ENCODE measurements at regions not wholly inside any gene's neighbourhood (a gene's known extent, or its start where the extent isn't known, plus 50 kb on each side); places are given as distances from the start of the nearest gene placed in this dataset.

- TF ChIP-seq, protein P1, sequence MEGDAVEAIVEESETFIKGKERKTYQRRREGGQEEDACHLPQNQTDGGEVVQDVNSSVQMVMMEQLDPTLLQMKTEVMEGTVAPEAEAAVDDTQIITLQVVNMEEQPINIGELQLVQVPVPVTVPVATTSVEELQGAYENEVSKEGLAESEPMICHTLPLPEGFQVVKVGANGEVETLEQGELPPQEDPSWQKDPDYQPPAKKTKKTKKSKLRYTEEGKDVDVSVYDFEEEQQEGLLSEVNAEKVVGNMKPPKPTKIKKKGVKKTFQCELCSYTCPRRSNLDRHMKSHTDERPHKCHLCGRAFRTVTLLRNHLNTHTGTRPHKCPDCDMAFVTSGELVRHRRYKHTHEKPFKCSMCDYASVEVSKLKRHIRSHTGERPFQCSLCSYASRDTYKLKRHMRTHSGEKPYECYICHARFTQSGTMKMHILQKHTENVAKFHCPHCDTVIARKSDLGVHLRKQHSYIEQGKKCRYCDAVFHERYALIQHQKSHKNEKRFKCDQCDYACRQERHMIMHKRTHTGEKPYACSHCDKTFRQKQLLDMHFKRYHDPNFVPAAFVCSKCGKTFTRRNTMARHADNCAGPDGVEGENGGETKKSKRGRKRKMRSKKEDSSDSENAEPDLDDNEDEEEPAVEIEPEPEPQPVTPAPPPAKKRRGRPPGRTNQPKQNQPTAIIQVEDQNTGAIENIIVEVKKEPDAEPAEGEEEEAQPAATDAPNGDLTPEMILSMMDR (conservative IDR thresholded peaks at IDR 0.05; ENCODE audit: low read depth, low read length), result no peak
- TF ChIP-seq EZH2 (IDR thresholded peaks at IDR 0.05; ENCODE audit: borderline replicate concordance, low read depth, low read length, poor library complexity, severe bottlenecking), result no peak
Measured at GRCh38 chr2:176923205-176923604, 289.4 kb upstream of the HNRNPA3 start.
